ENCODE measurements at regions not wholly inside any gene's neighbourhood (a gene's known extent, or its start where the extent isn't known, plus 50 kb on each side); places are given as distances from the start of the nearest gene placed in this dataset.
A peak's percentile ranks its signal among the peaks of the same experiment; 100 is the strongest.

GRCh38 chr2:11903085-11903606 is 156.7 kb downstream of the LPIN1 start:
- BruUV-seq (replicated peaks): no TSS peak
- TF ChIP-seq EZH2phosphoT487 (IDR thresholded peaks at IDR 0.05; ENCODE audit: borderline replicate concordance, low read depth, low read length) (no peak), CTCF (conservative IDR thresholded peaks at IDR 0.05; ENCODE audit: low read length) (no peak)
- Histone ChIP-seq H3K27ac (ENCODE audit: low read depth, low read length, poor library complexity, severe bottlenecking) (no peak overlapping the region), H3K36me3 (ENCODE audit: insufficient read depth, low read length) (no peaks in the 10 kb centered on the region), H3K9me3 (ENCODE audit: low read length) (no peaks in the 10 kb centered on the region), H3K79me2 (ENCODE audit: insufficient read depth, low read depth, low read length) (no peaks in the 10 kb centered on the region), H3K4me3 (ENCODE audit: low read depth, low read length, poor library complexity, severe bottlenecking) (no peak overlapping the region), H3K4me2 (ENCODE audit: low read length) (no peak overlapping the region), H4K20me1 (ENCODE audit: insufficient read depth, low read length) (no peaks in the 10 kb centered on the region), H3K4me1 (ENCODE audit: insufficient read depth, low read length, poor library complexity, severe bottlenecking) (peaks cover 22% of the 10 kb centered on the region), H3K9me2 (ENCODE audit: insufficient read depth, low read length) (no peaks in the 10 kb centered on the region), H2AFZ (ENCODE audit: low read length) (no peak overlapping the region)
- intact Hi-C loops (cut with micrococcal nuclease; ENCODE audit: unreplicated experiment): no loop called here
- ChIA-PET CTCF (ENCODE audit: unreplicated experiment) (no interaction called here), POLR2A (no interaction called here)
- no peak for DNase-seq (ENCODE audit: low spot score)

GRCh38 chr2:11904029-11904428 is 157.6 kb downstream of the LPIN1 start:
- no peak overlapping the region for H3K4me3 ChIP-seq (ENCODE audit: low read depth, low read length, poor library complexity, severe bottlenecking)
- no peaks in the 10 kb centered on the region for H4K20me1 ChIP-seq (ENCODE audit: insufficient read depth, low read length)
- ChIA-PET POLR2A (interaction anchor here (0.9 to 1.3 kb wide), 5 partner anchors 11 to 250 kb away, joined by 3 to 7 read pairs (median 4); no protein-coding TSS in a partner anchor), CTCF (ENCODE audit: unreplicated experiment) (no interaction called here)
- no peak overlapping the region; the same call in 1 of the 2 replicates for H3K4me2 ChIP-seq (ENCODE audit: low read length)
- DNase-seq (ENCODE audit: low spot score): peak; percentile 61
- no peaks in the 10 kb centered on the region for H3K9me2 ChIP-seq (ENCODE audit: insufficient read depth, low read length)
- no peaks in the 10 kb centered on the region for H3K9me3 ChIP-seq (ENCODE audit: low read length)
- no peaks in the 10 kb centered on the region for H3K79me2 ChIP-seq (ENCODE audit: insufficient read depth, low read depth, low read length)
- intact Hi-C loops (cut with micrococcal nuclease; ENCODE audit: unreplicated experiment): loop anchor here (1.0 kb wide), 1 partner anchor 128 kb away; no protein-coding TSS in a partner anchor
- peak; percentile 55 for TF ChIP-seq CTCF (conservative IDR thresholded peaks at IDR 0.05; ENCODE audit: low read length)
- no peak for TF ChIP-seq EZH2phosphoT487 (IDR thresholded peaks at IDR 0.05; ENCODE audit: borderline replicate concordance, low read depth, low read length)
- H3K36me3 ChIP-seq (ENCODE audit: insufficient read depth, low read length): no peaks in the 10 kb centered on the region
- no TSS peak for BruUV-seq (replicated peaks)
- H3K27ac ChIP-seq (ENCODE audit: low read depth, low read length, poor library complexity, severe bottlenecking): no peak overlapping the region
- peaks cover 22% of the 10 kb centered on the region for H3K4me1 ChIP-seq (ENCODE audit: insufficient read depth, low read length, poor library complexity, severe bottlenecking)
- no peak overlapping the region; the same call in 1 of the 2 replicates for H2AFZ ChIP-seq (ENCODE audit: low read length)

- intact Hi-C loops (cut with micrococcal nuclease; ENCODE audit: unreplicated experiment): loop anchor here (1.0 kb wide), 1 partner anchor 127 kb away; no protein-coding TSS in a partner anchor
- POLR2A ChIA-PET: interaction anchor here (1.0 to 1.3 kb wide), 4 partner anchors 10 to 250 kb away, joined by 3 to 7 read pairs (median 4); no protein-coding TSS in a partner anchor
- H3K36me3 ChIP-seq (ENCODE audit: insufficient read depth, low read length): no peaks in the 10 kb centered on the region
- TF ChIP-seq EZH2phosphoT487 (IDR thresholded peaks at IDR 0.05; ENCODE audit: borderline replicate concordance, low read depth, low read length) (no peak), CTCF (conservative IDR thresholded peaks at IDR 0.05; ENCODE audit: low read length) (no peak)
- H3K4me3 ChIP-seq (ENCODE audit: low read depth, low read length, poor library complexity, severe bottlenecking): no peak overlapping the region
- H3K9me2 ChIP-seq (ENCODE audit: insufficient read depth, low read length): no peaks in the 10 kb centered on the region
- H3K9me3 ChIP-seq (ENCODE audit: low read length): no peaks in the 10 kb centered on the region
- no peak for DNase-seq (ENCODE audit: low spot score)
- no peaks in the 10 kb centered on the region for H3K79me2 ChIP-seq (ENCODE audit: insufficient read depth, low read depth, low read length)
- H2AFZ ChIP-seq (ENCODE audit: low read length): no peak overlapping the region; the same call in 1 of the 2 replicates
- BruUV-seq (replicated peaks): no TSS peak
- no peak overlapping the region for H3K27ac ChIP-seq (ENCODE audit: low read depth, low read length, poor library complexity, severe bottlenecking)
- H3K4me2 ChIP-seq (ENCODE audit: low read length): no peak overlapping the region
- no peaks in the 10 kb centered on the region for H4K20me1 ChIP-seq (ENCODE audit: insufficient read depth, low read length)
- CTCF ChIA-PET (ENCODE audit: unreplicated experiment): no interaction called here
- H3K4me1 ChIP-seq (ENCODE audit: insufficient read depth, low read length, poor library complexity, severe bottlenecking): peaks cover 22% of the 10 kb centered on the region
These were observed 158.5 kb downstream of the LPIN1 start for GRCh38 chr2:11904941-11905340.
